HepG2 (cell line): ENCODE measurements at regions not wholly inside any gene's neighbourhood (a gene's known extent, or its start where the extent isn't known, plus 50 kb on each side); places are given as distances from the start of the nearest gene placed in this dataset.

Source experiments
- ATAC-seq: fragments of 200-7000 bp; cut with Tn5 transposase; 3 replicates; pipeline ENCODE4 v1.9.1; 2020; ENCODE audit warnings: mild to moderate bottlenecking, moderate library complexity
- BruUV-seq: library from RNA; stranded (reverse); fragments of 400-500 nt; replicated peaks from 2 replicates; lab custom pipeline; 2021; lab: Mats Ljungman, UMichigan
- CTCF ChIA-PET: fragments of 300-600 bp; formaldehyde crosslinking; extraction: SDS; loops from one replicate; lab custom pipeline; 2021; ENCODE audit warnings: low total read pairs, inconsistent platforms, low intra/inter-chr PET ratio; lab: Yijun Ruan, JAX
- POLR2A ChIA-PET: fragments of 350-600 bp; sonication (Branson Sonifier 250); formaldehyde crosslinking; loops from one replicate; lab custom pipeline; 2020; ENCODE audit warnings: antibody characterized with exemption, inconsistent platforms; lab: Yijun Ruan, JAX
- DNase-seq: peaks from one replicate; pipeline ENCODE4 v3.0.0-alpha.2; 2015; ENCODE audit warnings: low spot score
- FAIRE-seq: peaks from 3 replicates; lab custom pipeline; 2011; peaks lifted over from hg19 to GRCh38; lab: Jason Lieb, UNC
- H2AFZ ChIP-seq: one replicate; pipeline ENCODE4 v1.6.1; 2011; ENCODE audit warnings: low read length, inconsistent platforms
- H3K27ac ChIP-seq: fragments of 300-600 bp; 3 replicates; pipeline ENCODE4 v1.8.0; 2011; ENCODE audit warnings: mixed run types, mild to moderate bottlenecking, mixed read lengths, low read length, inconsistent platforms; ENCODE audit not compliant: insufficient read depth; ENCODE audit errors: extremely low read length
- H3K27me3 ChIP-seq, 2 experiments: fragments of 200-600 bp in 1 of 2; 2 replicates in 1 of 2; 3 replicates in 1 of 2; pipeline versions ENCODE4 v1.6.0 to v1.8.0; 2011; ENCODE audit warnings: low read length in 2 of 2, mild to moderate bottlenecking in 2 of 2, moderate library complexity in 2 of 2, inconsistent platforms in 1 of 2; ENCODE audit not compliant: insufficient read depth in 2 of 2, control insufficient read depth in 1 of 2
- H3K36me3 ChIP-seq, 2 experiments: fragments of 200-600 bp in 1 of 2; replicated peaks in 1 of 2; 2 replicates in 1 of 2; 3 replicates in 1 of 2; pipeline versions ENCODE4 v1.5.1 to v1.8.0; 2011; ENCODE audit warnings: low read length in 2 of 2, inconsistent platforms in 1 of 2; ENCODE audit not compliant: insufficient read depth in 2 of 2, control insufficient read depth in 1 of 2
- H3K4me1 ChIP-seq: 2 replicates; pipeline ENCODE4 v1.5.1; 2012; ENCODE audit warnings: low read length, inconsistent platforms; ENCODE audit not compliant: insufficient read depth
- H3K4me2 ChIP-seq: 2 replicates; pipeline ENCODE4 v1.6.0; 2011; ENCODE audit warnings: low read depth, low read length, inconsistent platforms
- H3K4me3 ChIP-seq, 3 experiments: fragments of 200-600 bp in 1 of 3; sonication (generic), shearing (Covaris generic) in 1 of 3; replicated peaks in 1 of 3; 2 replicates each; pipeline ENCODE4 v1.5.1; 2011 to 2016; ENCODE audit warnings: low read length in 3 of 3, inconsistent platforms in 2 of 3, low read depth in 2 of 3, mild to moderate bottlenecking in 2 of 3, control low read depth in 1 of 3, mixed read lengths in 1 of 3; ENCODE audit not compliant: insufficient read depth in 1 of 3
- H3K79me2 ChIP-seq: one replicate; pipeline ENCODE4 v1.6.1; 2011; ENCODE audit warnings: low read length, inconsistent platforms; ENCODE audit not compliant: insufficient read depth
- H3K9ac ChIP-seq: 2 replicates; pipeline ENCODE4 v1.6.0; 2011; ENCODE audit warnings: mild to moderate bottlenecking, low read depth, low read length, inconsistent platforms; ENCODE audit not compliant: insufficient read depth
- H3K9me3 ChIP-seq: 2 replicates; pipeline ENCODE4 v1.5.1; 2012; ENCODE audit warnings: mild to moderate bottlenecking, low read length
- H4K20me1 ChIP-seq: 2 replicates; pipeline ENCODE4 v1.6.0; 2011; ENCODE audit warnings: inconsistent platforms, mild to moderate bottlenecking, low read length, moderate library complexity; ENCODE audit not compliant: insufficient read depth
- CEBPB ChIP-seq: IDR thresholded peaks from 2 replicates; pipeline ENCODE4 v1.6.1; 2011; ENCODE audit warnings: low read depth, low read length, improper control_type of control experiment, borderline replicate concordance
- CEBPG ChIP-seq: IDR thresholded peaks from 2 replicates; pipeline ENCODE4 v1.6.1; 2016
- GATAD1 ChIP-seq: IDR thresholded peaks from 2 replicates; pipeline ENCODE4 v1.6.1; 2016; ENCODE audit warnings: missing genetic modification reagents, missing compliant biosample characterization
- HBP1 ChIP-seq: IDR thresholded peaks from 2 replicates; pipeline ENCODE4 v1.6.1; 2016; ENCODE audit warnings: low read depth, control low read depth
- KLF6 ChIP-seq: IDR thresholded peaks from 2 replicates; pipeline ENCODE4 v1.8.0; 2016; ENCODE audit warnings: missing biosample characterization, missing genetic modification reagents
- MXI1 ChIP-seq: IDR thresholded peaks from 3 replicates; pipeline ENCODE4 v1.6.1; 2012; ENCODE audit warnings: low read depth, low read length, inconsistent platforms, borderline replicate concordance
- SNAPC5 ChIP-seq: sonication (generic); formaldehyde crosslinking; IDR thresholded peaks from 2 replicates; pipeline ENCODE4 v1.8.1; 2023; ENCODE audit warnings: mild to moderate bottlenecking, missing genetic modification reagents, borderline replicate concordance
- TERF1 ChIP-seq: sonication (generic); formaldehyde crosslinking; IDR thresholded peaks from 2 replicates; pipeline ENCODE4 v1.8.0; 2022; ENCODE audit warnings: mild to moderate bottlenecking, missing genetic modification reagents, moderate library complexity
- TRIM24 ChIP-seq: sonication (generic); formaldehyde crosslinking; IDR thresholded peaks from 2 replicates; pipeline ENCODE4 v1.8.0; 2022; ENCODE audit warnings: mild to moderate bottlenecking, missing genetic modification reagents
- ZNF282 ChIP-seq: fragments of 450-650 bp; IDR thresholded peaks from 2 replicates; pipeline ENCODE4 v1.6.1; 2018; ENCODE audit not compliant: partially characterized antibody
- WGBS: methylation state at CpG from one replicate; pipeline ENCODE4 v1.1.6; 2017; ENCODE audit warnings: low lambda C conversion rate; 5-methylcytosine and 5-hydroxymethylcytosine counted together
- in situ Hi-C: cut with HindIII; loops from 2 replicates; pipeline ENCODE4 v1.10.0; 2017; ENCODE audit warnings: low pct_unique_long_range_greater_than_20kb; ENCODE audit not compliant: extremely low pct_ligation_motif_present
- intact Hi-C: fragments of 100-400 bp; cut with micrococcal nuclease; formaldehyde crosslinking; loops from one replicate; pipeline ENCODE4 v1.10.0; 2022; ENCODE audit not compliant: unreplicated experiment

- TF ChIP-seq SNAPC5 (CRISPR knock-in tag): no peak
- peak; percentile 98 for TF ChIP-seq CEBPB
- no peak for TF ChIP-seq TERF1 (CRISPR knock-in tag)
- no peak for TF ChIP-seq KLF6 (CRISPR knock-in tag)
- TF ChIP-seq GATAD1: no peak
- peak; percentile 86 for TF ChIP-seq CEBPG (CRISPR knock-in tag)
- no peak for TF ChIP-seq TRIM24
- in situ Hi-C loops: no loop called here
Measured at GRCh38 chr14:30468354-30468753, 90.6 kb upstream of the G2E3 start.

GRCh38 chr14:30471980-30472379, 87.0 kb upstream of the G2E3 start:
- Histone ChIP-seq H4K20me1 (no peaks in the 10 kb centered on the region), H3K4me1 (no peaks in the 10 kb centered on the region), H3K4me2 (no peak overlapping the region), H3K27me3 (no peaks in the 10 kb centered on the region), H3K9me3 (no peaks in the 10 kb centered on the region), H2AFZ (no peak overlapping the region), H3K4me3 (no peak overlapping the region), H3K36me3 (no peaks in the 10 kb centered on the region), H3K27ac (no peak overlapping the region), H3K79me2 (no peaks in the 10 kb centered on the region), H3K9ac (no peak overlapping the region)
- no peak; the same call in 2 of the 3 replicates for ATAC-seq
- intact Hi-C loops: no loop called here
- no peak for FAIRE-seq
- POLR2A ChIA-PET: no interaction called here
- in situ Hi-C loops: no loop called here
- CTCF ChIA-PET: no interaction called here
- no peak for DNase-seq
- TF ChIP-seq MXI1 (no peak), ZNF282 (no peak), HBP1 (CRISPR knock-in tag) (no peak)
- no TSS peak for BruUV-seq

More at GRCh38 chr14:30468354-30468753, 90.6 kb upstream of the G2E3 start:
- Histone ChIP-seq H4K20me1 (no peaks in the 10 kb centered on the region), H2AFZ (no peak overlapping the region), H3K9ac (no peak overlapping the region), H3K27ac (no peak overlapping the region), H3K4me2 (no peak overlapping the region), H3K36me3 (no peaks in the 10 kb centered on the region), H3K9me3 (no peaks in the 10 kb centered on the region), H3K4me1 (no peaks in the 10 kb centered on the region), H3K4me3 (no peak overlapping the region), H3K27me3 (no peaks in the 10 kb centered on the region), H3K79me2 (no peaks in the 10 kb centered on the region)
- FAIRE-seq (no peak), ATAC-seq (no peak), DNase-seq (no peak)
- ChIA-PET CTCF (no interaction called here), POLR2A (no interaction called here)
- no TSS peak for BruUV-seq
- intact Hi-C loops: no loop called here
- WGBS: 33% methylated on average over 4 of the region's 4 CpGs
